Islet precursor cell (in vitro differentiated cells): ENCODE measurements at regions not wholly inside any gene's neighbourhood (a gene's known extent, or its start where the extent isn't known, plus 50 kb on each side); places are given as distances from the start of the nearest gene placed in this dataset.

ENCODE experiments used
- DNase-seq: peaks from one replicate; pipeline ENCODE4 v3.0.0-alpha.2; 2018

- DNase-seq: no peak
These were observed 94.6 kb upstream of the SGCD start for GRCh38 chr5:156232251-156232869.

- no peak for DNase-seq
These were observed 89.6 kb upstream of the SGCD start for GRCh38 chr5:156237361-156237760.

DNA sequence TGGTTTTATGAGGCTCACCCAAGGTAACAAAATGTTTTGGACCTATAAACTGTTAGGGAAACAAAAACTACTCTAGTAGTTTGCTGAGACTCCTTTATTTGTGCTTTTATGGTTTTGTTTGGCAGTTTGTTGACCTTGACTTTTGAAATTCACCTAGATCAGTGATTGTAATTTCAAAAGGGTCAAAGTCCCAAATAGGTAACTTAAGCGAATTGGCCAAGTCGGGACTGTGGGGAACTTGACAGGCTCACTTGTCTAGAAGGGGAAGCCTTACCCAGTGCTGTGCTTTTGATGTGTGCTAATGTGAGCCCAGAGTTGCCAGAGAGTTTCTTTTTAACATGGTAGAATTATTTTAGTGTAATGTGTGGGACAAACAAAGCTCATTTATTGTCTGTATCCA is 87.2 kb upstream of the SGCD start:
- no peak for DNase-seq

GRCh38 chr5:156240414-156240813 is 86.5 kb upstream of the SGCD start:
- no peak for DNase-seq

- no peak for DNase-seq
These were observed 85.7 kb upstream of the SGCD start for GRCh38 chr5:156241266-156241665.

DNA sequence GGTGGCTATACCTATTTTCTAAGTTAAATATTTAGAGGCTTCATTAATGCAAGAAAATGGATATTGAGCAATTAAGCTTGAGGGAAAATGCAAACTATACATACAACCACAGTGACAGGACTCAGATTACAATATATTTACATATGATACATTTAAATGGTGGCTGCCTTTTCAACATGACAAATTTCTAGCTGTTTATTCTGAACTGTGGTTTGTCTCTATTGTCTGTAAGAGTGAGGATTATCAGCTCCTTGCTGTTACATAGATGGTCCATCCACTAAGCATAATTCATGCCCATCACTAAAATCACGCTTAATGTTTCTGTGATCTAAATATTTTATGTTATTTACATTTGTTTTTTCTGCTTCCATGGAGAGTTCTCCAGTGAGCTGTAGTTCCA is 81.1 kb upstream of the SGCD start:
- DNase-seq: no peak

DNA sequence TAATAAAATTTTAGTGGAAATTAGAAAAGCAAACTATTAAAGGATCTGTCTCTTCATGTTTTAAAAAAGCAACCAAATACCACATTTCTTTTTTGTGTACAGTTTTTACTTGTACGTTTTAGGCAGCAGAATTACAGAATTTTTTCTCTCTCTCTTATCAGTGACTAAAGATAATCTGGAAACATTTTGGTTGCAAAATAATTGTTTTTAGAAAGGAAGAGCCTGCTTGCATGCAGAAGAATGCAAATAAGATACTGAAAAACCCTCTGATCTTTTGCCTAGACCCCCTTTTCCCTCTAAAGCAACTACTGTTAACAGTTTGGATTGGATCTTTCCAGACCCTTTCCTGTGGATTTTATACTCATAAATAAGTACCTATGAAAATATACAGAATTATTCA is 75.9 kb upstream of the SGCD start:
- no peak for DNase-seq

DNA sequence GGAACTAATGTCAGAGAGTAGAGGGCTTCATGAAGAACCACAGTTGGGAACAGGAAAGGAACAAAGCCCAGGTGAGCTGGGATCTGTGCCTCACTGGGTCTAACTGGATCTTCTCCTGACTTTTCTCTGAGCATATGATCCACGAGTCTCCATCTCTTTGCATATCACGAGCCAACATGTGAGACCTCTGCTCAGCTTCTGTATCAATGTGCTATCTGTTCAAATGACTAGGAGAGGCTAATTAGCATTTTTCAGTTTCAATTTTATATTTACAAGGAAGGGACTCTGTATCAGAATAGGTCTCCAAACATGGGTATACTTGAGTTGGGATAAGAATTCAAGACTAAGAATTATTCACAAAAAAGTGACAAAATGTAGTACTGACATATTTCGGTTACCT is 73.8 kb upstream of the SGCD start:
- no peak for DNase-seq

DNA sequence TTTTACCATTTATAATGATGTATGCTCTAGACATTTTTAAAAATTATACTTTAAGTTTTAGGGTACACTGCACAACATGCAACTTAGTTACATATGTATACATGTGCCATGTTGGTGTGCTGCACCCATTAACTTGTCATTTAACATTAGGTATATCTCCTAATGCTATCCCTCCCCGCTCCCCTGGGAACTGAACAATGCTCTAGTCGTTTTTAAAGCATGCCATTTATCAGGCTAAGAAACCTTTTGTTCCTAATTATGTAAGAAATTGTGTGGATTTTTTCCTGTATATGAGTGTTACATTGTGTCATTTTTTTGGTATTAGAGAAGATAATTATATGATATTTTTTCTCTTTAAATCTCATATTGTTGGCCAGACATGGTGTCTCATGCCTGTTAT is 72.8 kb upstream of the SGCD start:
- no peak for DNase-seq

DNA sequence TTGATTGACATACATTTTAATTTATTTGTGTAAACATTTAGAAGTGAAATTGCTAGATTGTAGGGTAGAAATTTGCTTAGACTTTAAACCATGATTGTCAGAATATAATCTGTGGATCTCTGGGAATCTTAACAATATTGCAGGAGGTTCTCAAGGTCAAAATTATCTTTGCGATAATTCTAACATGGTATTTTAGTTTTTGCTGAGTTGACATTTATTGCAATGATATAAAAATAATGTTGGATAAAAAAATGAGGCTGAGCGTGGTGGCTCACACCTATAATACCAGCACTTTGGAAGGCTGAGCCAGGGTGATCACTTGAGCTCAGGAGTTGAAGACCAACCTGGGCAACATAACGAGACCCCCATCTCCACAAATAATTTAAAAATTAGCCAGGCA is 70.3 kb upstream of the SGCD start:
- no peak for DNase-seq

DNA sequence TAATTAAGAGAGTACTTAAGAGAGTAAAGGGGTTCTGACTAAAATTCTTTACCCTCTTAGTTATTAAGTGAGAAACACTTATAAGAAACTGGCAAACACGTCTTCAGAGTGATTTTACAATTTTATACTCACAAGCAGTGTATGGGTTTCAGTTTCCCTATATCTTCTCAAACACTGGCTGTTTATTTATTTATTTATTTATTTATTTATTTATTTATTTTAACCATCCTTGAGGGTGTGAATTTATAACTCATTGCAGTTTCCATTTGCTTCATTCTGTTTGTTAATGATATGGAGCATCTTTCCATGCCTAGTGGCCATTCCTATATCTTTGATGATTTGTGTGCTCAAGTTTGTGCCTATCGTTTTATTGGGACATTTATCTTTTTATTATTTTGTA is 68.0 kb upstream of the SGCD start:
- DNase-seq: no peak

- DNase-seq: no peak
These were observed 67.3 kb upstream of the SGCD start for GRCh38 chr5:156259618-156260017.

DNA sequence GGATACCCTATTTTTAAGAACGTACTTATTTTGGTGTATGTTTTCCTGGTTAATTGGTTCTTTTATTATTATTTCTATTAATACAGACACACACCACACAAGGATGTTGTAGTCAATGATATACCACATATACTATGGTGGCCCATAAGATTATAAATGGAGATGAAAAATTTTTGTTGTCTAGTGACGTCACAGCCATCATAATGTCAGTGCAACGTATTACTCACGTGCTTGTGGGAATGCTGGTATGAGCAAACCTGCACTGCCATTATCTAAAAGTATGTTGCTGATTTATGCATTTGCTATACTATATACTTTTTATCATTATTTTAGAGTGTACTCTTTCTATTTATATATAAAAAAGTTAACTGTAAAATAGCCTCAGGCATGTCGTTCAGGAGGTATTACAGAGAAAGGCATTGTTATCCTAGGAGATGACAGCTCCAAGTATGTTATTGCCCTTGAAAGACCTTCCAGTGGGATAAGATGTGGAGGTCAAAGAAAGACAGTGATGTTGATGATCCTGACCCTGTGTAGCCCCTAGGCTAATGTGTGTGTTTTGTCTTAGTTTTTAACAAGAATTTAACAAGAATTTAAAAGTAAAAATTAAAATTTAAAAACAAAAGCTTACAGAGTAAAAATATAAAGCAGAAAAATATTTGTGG is 65.6 kb upstream of the SGCD start:
- DNase-seq: no peak

DNA sequence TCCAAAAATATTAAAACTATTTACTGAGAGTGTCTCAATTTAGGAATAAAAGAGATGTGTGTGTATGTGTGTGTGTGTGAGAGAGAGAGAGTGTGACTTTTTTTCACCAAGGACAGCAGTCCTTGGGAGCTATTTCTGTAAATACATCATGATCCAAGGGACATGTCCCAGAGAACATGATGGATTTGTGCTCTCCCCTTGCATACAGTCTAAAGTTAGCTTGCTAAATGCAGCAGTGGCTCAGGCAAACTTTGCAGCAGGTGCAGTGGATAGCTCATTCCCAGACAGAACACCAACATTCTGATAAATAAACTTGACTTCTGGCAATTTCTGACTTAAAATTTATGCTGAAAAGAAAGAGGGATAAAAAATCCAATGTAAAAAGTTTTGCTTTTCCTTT is 55.4 kb upstream of the SGCD start:
- no peak for DNase-seq

DNA sequence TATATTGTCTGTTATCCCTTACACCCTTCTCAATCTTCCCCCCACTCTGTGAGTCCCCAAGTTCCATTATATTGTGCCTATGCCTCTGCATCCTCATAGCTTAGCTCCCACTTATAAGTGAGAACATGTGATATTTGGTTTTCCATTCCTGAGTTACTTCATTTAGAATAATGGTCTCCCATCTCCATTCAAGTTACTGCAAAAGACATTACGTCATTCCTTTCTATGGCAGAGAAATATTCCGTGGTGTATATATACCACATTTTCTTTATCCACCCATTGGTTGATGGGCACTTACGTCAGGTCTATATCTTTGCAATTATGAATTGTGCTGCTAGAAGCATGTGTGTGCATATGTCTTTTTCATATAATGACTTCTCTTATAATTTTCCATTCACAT is 54.8 kb upstream of the SGCD start:
- no peak for DNase-seq

DNA sequence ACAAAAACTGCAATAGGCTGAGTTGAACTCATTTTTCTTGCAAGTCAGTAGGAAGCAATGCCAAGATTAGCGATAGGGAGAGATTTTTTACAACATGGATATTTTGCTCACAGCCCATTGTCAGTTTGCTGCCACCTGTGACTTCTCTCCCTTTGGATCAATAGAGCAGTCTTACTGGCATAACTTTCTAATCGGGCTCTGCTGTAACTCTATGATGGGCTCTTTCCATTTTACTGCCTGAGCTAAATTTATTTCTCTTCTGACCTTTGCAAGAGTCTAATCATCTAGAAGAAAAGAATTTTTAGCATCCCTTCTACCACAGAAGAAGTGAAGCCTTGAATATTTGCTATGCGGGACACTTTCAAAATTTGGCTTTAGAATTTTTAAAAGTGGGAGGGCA is 53.6 kb upstream of the SGCD start:
- DNase-seq: no peak

DNA sequence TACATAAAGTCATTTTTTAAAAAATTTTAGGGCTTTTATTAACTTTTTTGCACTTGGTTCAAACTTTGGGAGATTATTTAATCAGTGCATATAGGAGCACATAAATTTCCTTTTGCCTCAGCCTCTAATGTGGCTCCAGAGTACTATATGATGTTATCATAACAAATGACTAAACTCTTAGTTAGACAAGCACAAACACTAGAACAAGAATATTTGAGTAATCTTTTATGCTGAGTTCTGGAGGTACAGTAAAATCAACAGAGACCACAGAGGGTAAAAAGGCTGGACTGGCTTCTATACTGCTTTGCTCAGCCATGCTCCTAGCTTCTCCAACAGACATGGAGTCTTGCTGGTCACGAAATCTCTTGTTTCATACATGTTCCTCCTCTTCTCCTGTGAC is 52.5 kb upstream of the SGCD start:
- DNase-seq: no peak
